Stimulated activated CD8-positive, alpha-beta memory T cell treated with anti-CD3 and anti-CD28 coated beads, Interleukin-2, amount 100 ng/mL, for 48 hours (primary cell): ENCODE measurements at regions not wholly inside any gene's neighbourhood (a gene's known extent, or its start where the extent isn't known, plus 50 kb on each side); places are given as distances from the start of the nearest gene placed in this dataset.
"Not testable (repeated sequence)": the region's sequence is repeated elsewhere in the genome, so short reads cannot be mapped to it uniquely, and the experiment has no call there.

ENCODE experiments used
- DNase-seq, 2 donors: peaks; one replicate each; pipeline ENCODE4 v3.0.0-alpha.2; 2020; ENCODE audit warnings: low read depth in 2 of 2

GRCh38 chr6:121760745-121761144 is 325.3 kb downstream of the GJA1 start:
- no peak for DNase-seq

- no peak for DNase-seq
Observed at GRCh38 chr6:121764493-121764892, 329.0 kb downstream of the GJA1 start.

- DNase-seq = no peak
Observed at GRCh38 chr6:121765060-121765459, 329.6 kb downstream of the GJA1 start.

GRCh38 chr6:121767211-121767610 is 331.8 kb downstream of the GJA1 start:
- no peak for DNase-seq

- no peak for DNase-seq
Observed at GRCh38 chr6:121770943-121771342, 335.5 kb downstream of the GJA1 start.

DNA sequence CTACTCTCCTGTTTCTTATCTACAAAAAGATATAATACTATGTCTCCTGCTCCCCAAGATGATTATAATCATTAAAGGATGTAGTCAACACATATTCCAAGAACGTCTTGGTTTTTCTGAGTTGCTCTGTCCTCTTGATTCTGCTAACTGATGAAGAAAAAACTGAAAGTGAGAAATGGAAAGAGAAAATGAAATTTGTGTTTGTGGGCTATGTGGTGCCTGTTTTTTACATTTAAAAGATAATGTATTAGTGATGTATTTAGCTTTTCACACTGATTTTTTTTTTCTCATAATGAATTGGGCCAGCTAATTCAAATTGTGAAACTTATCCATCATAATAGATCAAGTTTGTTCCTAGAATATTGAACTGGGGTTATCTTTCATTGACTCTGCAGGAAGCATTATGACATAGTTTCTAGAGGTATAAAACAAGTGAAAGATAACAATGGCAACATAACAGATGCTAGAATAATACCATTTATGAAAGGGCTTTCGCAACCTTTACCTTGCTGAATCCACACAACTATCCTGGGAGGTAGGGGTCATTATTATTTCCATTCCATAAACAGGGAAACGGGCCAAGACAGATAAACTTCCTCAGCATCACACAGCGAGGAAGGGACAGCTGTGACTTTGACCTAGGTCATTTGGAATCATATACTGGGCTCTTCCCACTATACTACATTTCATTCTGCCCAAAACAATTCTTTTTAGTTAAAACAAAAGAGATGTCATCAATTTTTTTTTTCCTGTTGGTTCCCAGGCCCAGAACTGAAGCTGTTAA is 336.7 kb downstream of the GJA1 start:
- DNase-seq = no peak

GRCh38 chr6:121776054-121776453 is 340.6 kb downstream of the GJA1 start:
- DNase-seq = no peak

DNA sequence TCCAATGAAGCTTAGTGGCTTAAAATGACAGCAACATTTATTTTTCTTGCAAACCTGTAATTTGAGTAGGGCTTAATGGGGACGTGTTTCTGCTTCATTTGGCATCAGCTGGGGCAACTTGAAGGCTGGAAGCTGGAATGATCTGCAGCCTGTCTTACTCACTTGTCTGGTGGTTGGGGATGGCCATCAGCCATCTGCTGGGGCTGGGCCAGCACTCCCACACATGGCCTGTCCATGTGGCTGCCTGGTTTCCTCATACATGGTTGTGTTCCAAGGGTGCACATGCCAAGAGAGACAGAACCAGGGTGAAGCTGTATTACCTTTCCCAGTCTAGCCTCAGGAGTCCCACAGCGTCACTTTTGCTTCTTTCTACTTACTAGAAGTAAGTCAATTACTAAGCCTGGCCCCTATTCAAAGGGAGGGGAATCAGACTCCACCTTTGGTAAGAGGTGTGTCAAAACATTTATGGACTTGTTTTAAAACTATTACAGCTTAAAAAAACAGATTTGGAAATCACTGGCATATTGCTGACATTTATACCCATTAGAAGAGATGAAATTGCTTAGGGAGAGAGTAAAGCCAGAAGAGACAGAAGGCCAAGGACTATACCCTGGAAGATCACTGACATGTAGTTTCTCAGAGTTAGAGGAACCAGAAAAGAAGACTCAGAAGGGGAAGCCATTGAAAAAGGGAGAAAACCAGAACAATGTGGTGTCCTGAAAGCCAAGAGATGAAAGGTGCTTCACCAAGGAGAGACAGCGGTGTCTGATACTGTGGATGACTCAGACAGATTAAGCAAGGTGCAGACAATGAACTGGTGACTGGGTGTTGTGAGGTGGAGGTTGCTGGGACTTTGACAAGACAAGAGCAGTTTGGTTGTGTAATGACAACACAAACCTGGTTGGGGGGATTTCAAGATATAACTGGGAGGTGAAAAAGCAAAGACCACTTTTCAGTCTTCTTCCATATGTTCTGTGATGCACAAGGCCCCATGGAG is 345.2 kb downstream of the GJA1 start:
- DNase-seq = no peak

DNA sequence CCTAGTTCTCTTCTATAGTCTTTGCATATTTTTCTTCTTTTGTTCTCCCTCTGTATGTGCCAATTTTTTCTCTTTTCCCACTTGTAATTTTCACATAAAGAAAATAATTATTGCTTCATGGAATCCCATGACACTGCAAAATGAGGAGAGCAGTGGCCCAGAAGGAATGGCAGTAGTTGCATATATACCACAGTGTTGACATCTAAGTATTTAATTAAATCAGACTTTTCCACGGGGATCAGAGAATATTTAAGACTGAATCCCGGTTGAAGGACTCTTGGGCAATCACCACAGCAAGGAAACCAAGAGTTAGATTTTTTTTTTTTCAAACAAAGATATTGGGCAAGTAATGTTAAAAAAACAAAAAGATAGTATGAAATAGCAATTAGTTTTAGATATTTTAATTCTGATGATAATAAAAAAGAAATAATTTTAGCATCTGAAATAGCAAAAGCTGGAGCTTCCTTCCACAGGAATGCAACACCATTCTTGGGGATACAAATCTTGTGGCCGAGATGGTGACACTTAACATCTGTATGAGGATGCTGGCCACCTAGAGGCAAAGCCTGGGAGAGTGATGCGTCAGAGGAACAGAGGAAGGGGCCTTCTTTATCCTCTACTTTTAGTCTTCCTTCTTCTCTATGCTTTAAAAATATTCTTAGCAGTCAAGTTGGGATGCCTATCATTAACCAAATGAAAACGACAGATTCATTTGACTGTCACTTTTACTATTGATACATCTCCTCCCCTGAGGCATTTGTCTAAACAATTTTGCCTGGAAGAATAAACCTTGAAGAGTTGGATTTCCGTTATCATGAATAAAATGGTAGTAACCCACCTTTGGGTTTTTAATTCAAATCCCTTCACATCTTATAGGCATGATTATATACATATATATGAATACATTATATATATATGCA is 356.2 kb downstream of the GJA1 start:
- no peak for DNase-seq

- DNase-seq = no peak
Observed at GRCh38 chr6:121794630-121795029, 359.2 kb downstream of the GJA1 start.

GRCh38 chr6:121797598-121797997 is 362.2 kb downstream of the GJA1 start:
- DNase-seq = not testable (repeated sequence)

DNA sequence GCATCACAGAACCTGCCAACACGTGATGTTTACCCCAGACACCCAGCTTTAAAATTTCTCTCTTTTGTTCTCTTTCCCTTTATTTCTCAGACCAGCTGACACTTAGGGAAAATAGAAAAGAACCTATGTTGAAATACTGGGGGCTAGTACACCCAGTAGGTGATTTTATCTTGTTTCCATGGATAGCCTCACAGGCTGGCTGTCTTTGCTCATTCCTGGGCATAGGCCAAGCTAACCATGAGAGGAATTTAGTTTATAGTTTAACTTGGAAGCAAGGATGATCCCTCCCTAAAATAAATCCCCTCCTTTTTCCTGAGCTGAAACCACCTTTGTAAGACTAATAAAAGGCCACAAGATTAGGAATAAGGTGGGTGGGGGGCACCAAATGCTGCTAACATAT is 362.7 kb downstream of the GJA1 start:
- not testable (repeated sequence) for DNase-seq

DNA sequence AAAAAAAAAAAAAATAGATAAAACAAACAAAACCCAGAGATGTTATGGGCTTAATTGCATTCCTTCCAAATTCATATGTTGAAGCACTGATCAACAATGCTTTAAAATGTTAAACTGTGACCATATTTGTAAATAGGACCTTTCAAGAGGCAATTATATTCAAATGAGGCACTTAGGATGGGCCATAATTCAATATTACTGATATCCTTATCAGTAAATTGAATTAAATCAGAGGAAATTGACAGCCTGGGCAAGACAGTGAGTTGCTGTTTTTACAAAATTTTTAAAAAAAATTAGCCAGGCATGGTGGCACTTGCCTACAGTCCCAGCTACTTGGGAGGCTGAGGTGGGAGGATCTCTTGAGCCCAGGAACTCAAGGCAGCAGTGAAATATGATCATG is 364.1 kb downstream of the GJA1 start:
- DNase-seq = no peak

DNA sequence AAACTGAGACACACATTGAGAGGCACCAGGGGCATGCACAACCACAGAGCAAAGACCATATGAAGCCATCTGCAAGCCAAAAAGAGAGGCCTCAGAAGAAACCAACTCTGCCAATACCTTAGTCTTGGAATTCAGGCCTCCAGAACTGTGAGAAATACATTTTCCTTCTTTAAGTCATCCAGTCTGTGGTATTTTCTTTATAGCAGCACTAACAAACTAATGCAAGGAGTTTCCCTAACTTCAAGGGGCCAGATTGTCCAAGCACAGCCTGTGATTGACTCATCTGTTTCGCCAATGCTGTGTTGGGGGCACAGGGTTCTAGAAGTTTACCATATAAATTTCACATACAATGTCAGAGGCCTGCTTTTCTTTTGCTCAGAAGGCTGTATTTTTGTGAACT is 364.6 kb downstream of the GJA1 start:
- no peak for DNase-seq

GRCh38 chr6:121806116-121806515 is 370.7 kb downstream of the GJA1 start:
- no peak for DNase-seq

DNA sequence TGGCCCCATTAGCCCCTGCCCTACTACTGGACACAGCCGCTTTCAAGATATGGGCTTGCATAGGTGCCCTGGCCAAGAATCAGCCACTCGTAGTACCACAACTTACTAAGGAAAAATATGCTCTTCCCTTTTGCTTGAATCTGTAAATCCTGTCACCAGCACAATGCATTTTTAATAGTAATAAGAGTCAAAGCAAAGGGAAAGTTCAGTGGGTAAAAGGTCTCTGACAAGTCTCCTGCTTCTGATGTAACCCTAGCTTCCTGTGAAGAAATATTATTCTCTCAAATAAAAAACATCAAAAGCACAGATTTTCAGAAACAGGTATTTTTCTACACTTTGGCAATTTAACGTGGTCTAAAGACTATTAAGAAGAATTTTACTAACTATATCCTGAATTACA is 373.8 kb downstream of the GJA1 start:
- DNase-seq = no peak

GRCh38 chr6:121810158-121811032 is 374.9 kb downstream of the GJA1 start:
- DNase-seq = no peak

GRCh38 chr6:121811106-121811505 is 375.7 kb downstream of the GJA1 start:
- DNase-seq = no peak

DNA sequence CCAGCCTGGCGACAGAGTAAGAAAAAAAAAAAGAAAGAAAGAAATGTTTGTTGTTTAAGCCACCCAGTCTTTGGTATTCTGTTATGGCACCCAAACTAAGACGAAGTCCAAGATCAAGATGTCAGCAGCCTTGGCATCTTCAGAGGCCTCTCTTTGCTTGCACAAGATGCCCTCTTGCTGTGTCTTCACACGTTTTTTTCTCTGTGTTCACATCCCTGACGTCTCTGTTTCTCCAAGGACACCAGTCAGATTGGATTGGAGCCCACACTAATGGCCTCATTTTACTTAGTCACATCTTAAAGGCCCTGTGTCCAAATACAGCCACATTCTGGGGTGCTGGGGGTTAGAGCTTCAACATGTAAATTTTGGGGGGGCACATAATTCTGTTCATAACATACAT is 380.9 kb downstream of the GJA1 start:
- DNase-seq = no peak

GRCh38 chr6:121816906-121817540 is 381.6 kb downstream of the GJA1 start:
- no peak for DNase-seq
